ENCODE measurements at regions not wholly inside any gene's neighbourhood (a gene's known extent, or its start where the extent isn't known, plus 50 kb on each side); places are given as distances from the start of the nearest gene placed in this dataset.

DNA sequence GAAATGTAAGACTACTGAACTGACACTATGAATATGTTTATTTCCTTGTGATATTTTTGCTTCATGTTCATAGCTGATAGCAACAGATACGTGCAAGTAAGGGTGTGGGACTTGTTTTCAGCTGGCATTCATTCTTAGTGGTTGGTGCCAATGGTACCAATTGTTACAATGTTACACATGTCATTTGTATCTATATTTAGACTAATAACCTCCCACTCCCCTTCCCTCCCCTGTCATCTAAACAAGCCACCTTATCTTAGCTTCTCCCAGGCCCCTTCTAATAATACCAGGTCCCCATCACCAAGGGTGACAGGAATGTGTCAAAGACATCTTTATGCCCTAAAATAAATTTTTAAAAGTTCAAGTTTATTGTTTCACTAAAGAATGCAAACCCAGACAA is 294.7 kb upstream of the FAM98A start:
- no peak for TF ChIP-seq POLR2A (IDR thresholded peaks at IDR 0.05)
- TF ChIP-seq, protein P1, sequence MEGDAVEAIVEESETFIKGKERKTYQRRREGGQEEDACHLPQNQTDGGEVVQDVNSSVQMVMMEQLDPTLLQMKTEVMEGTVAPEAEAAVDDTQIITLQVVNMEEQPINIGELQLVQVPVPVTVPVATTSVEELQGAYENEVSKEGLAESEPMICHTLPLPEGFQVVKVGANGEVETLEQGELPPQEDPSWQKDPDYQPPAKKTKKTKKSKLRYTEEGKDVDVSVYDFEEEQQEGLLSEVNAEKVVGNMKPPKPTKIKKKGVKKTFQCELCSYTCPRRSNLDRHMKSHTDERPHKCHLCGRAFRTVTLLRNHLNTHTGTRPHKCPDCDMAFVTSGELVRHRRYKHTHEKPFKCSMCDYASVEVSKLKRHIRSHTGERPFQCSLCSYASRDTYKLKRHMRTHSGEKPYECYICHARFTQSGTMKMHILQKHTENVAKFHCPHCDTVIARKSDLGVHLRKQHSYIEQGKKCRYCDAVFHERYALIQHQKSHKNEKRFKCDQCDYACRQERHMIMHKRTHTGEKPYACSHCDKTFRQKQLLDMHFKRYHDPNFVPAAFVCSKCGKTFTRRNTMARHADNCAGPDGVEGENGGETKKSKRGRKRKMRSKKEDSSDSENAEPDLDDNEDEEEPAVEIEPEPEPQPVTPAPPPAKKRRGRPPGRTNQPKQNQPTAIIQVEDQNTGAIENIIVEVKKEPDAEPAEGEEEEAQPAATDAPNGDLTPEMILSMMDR (IDR thresholded peaks at IDR 0.05): no peak

Measured in uterus (tissue), 2 donors.